ENCODE measurements at regions not wholly inside any gene's neighbourhood (a gene's known extent, or its start where the extent isn't known, plus 50 kb on each side); places are given as distances from the start of the nearest gene placed in this dataset.

- Histone ChIP-seq H3K79me2 (ENCODE audit: control insufficient read depth, insufficient read depth, low read length) (no peaks in the 10 kb centered on the region), H3K36me3 (ENCODE audit: control insufficient read depth, insufficient read depth, low read length) (no peaks in the 10 kb centered on the region), H4K8ac (ENCODE audit: low read depth, low read length) (no peak overlapping the region), H3K18ac (ENCODE audit: low read length) (no peak overlapping the region), H3K79me1 (ENCODE audit: low read length) (no peaks in the 10 kb centered on the region), H2BK120ac (ENCODE audit: low read depth, low read length) (no peak overlapping the region), H4K5ac (ENCODE audit: low read length) (no peak overlapping the region), H3K4ac (ENCODE audit: low read depth, low read length) (no peak overlapping the region), H3K4me2 (ENCODE audit: low read length) (no peak overlapping the region), H3K27ac (ENCODE audit: low read depth, low read length) (no peak overlapping the region), H3K4me3 (ENCODE audit: low read length) (no peak overlapping the region), H3K56ac (ENCODE audit: low read length) (no peak overlapping the region), H3K9ac (ENCODE audit: low read length) (no peak overlapping the region), H2BK5ac (ENCODE audit: low read length) (no peak overlapping the region), H3K27me3 (ENCODE audit: insufficient read depth, low read length, poor library complexity) (no peaks in the 10 kb centered on the region), H3K23ac (ENCODE audit: low read length) (no peak overlapping the region), H2AK5ac (ENCODE audit: low read length) (no peak overlapping the region), H2BK15ac (replicated peaks; ENCODE audit: low read depth) (no peak overlapping the region), H3K4me1 (ENCODE audit: control insufficient read depth, low read depth, low read length) (peaks cover 5% of the 10 kb centered on the region)
- DNase-seq = no peak
- no CpG with 5 or more reads among the region's 4 CpGs for WGBS (ENCODE audit: extremely low coverage, insufficient coverage, low lambda C conversion rate)
These were observed 157.5 kb upstream of the SLC24A5 start for GRCh38 chr15:47963265-47963664.

- Histone ChIP-seq H3K9ac (ENCODE audit: low read length) (no peak overlapping the region), H3K4me2 (ENCODE audit: low read length) (no peak overlapping the region), H3K56ac (ENCODE audit: low read length) (no peak overlapping the region), H3K36me3 (ENCODE audit: control insufficient read depth, insufficient read depth, low read length) (no peaks in the 10 kb centered on the region), H2AK5ac (ENCODE audit: low read length) (no peak overlapping the region), H3K4ac (ENCODE audit: low read depth, low read length) (no peak overlapping the region), H3K79me2 (ENCODE audit: control insufficient read depth, insufficient read depth, low read length) (no peaks in the 10 kb centered on the region), H3K4me1 (ENCODE audit: control insufficient read depth, low read depth, low read length) (peaks cover 9% of the 10 kb centered on the region), H3K27ac (ENCODE audit: low read depth, low read length) (no peak overlapping the region), H4K5ac (ENCODE audit: low read length) (no peak overlapping the region), H2BK120ac (ENCODE audit: low read depth, low read length) (no peak overlapping the region), H4K8ac (ENCODE audit: low read depth, low read length) (no peak overlapping the region), H3K27me3 (ENCODE audit: insufficient read depth, low read length, poor library complexity) (no peaks in the 10 kb centered on the region), H3K23ac (ENCODE audit: low read length) (no peak overlapping the region), H3K79me1 (ENCODE audit: low read length) (no peaks in the 10 kb centered on the region), H3K18ac (ENCODE audit: low read length) (no peak overlapping the region), H3K4me3 (ENCODE audit: low read length) (no peak overlapping the region), H2BK15ac (replicated peaks; ENCODE audit: low read depth) (no peak overlapping the region), H2BK5ac (ENCODE audit: low read length) (no peak overlapping the region)
- DNase-seq = no peak
- WGBS (ENCODE audit: extremely low coverage, insufficient coverage, low lambda C conversion rate) = no CpG with 5 or more reads among the region's 2 CpGs
These were observed 156.6 kb upstream of the SLC24A5 start for GRCh38 chr15:47964229-47964628.

- no peak overlapping the region for H2BK15ac ChIP-seq (replicated peaks; ENCODE audit: low read depth)
- no peak overlapping the region for H3K4me2 ChIP-seq (ENCODE audit: low read length)
- no peak overlapping the region for H2AK5ac ChIP-seq (ENCODE audit: low read length)
- no peaks in the 10 kb centered on the region for H3K79me1 ChIP-seq (ENCODE audit: low read length)
- H3K27me3 ChIP-seq (ENCODE audit: insufficient read depth, low read length, poor library complexity) = no peaks in the 10 kb centered on the region
- no peak overlapping the region for H2BK120ac ChIP-seq (ENCODE audit: low read depth, low read length)
- no peak overlapping the region for H3K4me3 ChIP-seq (ENCODE audit: low read length)
- WGBS (ENCODE audit: extremely low coverage, insufficient coverage, low lambda C conversion rate) = no CpG with 5 or more reads among the region's 4 CpGs
- H3K79me2 ChIP-seq (ENCODE audit: control insufficient read depth, insufficient read depth, low read length) = no peaks in the 10 kb centered on the region
- H2BK5ac ChIP-seq (ENCODE audit: low read length) = no peak overlapping the region
- no peaks in the 10 kb centered on the region for H3K36me3 ChIP-seq (ENCODE audit: control insufficient read depth, insufficient read depth, low read length)
- H3K23ac ChIP-seq (ENCODE audit: low read length) = no peak overlapping the region
- peaks cover 9% of the 10 kb centered on the region for H3K4me1 ChIP-seq (ENCODE audit: control insufficient read depth, low read depth, low read length)
- peak; percentile 51 for DNase-seq
- H3K27ac ChIP-seq (ENCODE audit: low read depth, low read length) = no peak overlapping the region
- no peak overlapping the region for H3K56ac ChIP-seq (ENCODE audit: low read length)
- H3K4ac ChIP-seq (ENCODE audit: low read depth, low read length) = no peak overlapping the region
- H4K8ac ChIP-seq (ENCODE audit: low read depth, low read length) = no peak overlapping the region
- H3K18ac ChIP-seq (ENCODE audit: low read length) = no peak overlapping the region
- no peak overlapping the region for H4K5ac ChIP-seq (ENCODE audit: low read length)
- H3K9ac ChIP-seq (ENCODE audit: low read length) = no peak overlapping the region
These were observed 155.5 kb upstream of the SLC24A5 start for GRCh38 chr15:47965297-47965696.

- H3K9ac ChIP-seq (ENCODE audit: low read length) = no peak overlapping the region
- H3K79me2 ChIP-seq (ENCODE audit: control insufficient read depth, insufficient read depth, low read length) = no peaks in the 10 kb centered on the region
- peaks cover 9% of the 10 kb centered on the region for H3K4me1 ChIP-seq (ENCODE audit: control insufficient read depth, low read depth, low read length)
- no peak overlapping the region for H3K27ac ChIP-seq (ENCODE audit: low read depth, low read length)
- H3K4me2 ChIP-seq (ENCODE audit: low read length) = no peak overlapping the region
- no peak overlapping the region for H3K23ac ChIP-seq (ENCODE audit: low read length)
- no peak overlapping the region for H4K5ac ChIP-seq (ENCODE audit: low read length)
- no peak overlapping the region for H3K56ac ChIP-seq (ENCODE audit: low read length)
- no peak overlapping the region for H3K4ac ChIP-seq (ENCODE audit: low read depth, low read length)
- H3K79me1 ChIP-seq (ENCODE audit: low read length) = no peaks in the 10 kb centered on the region
- no peak overlapping the region for H3K4me3 ChIP-seq (ENCODE audit: low read length)
- no peaks in the 10 kb centered on the region for H3K27me3 ChIP-seq (ENCODE audit: insufficient read depth, low read length, poor library complexity)
- no peaks in the 10 kb centered on the region for H3K36me3 ChIP-seq (ENCODE audit: control insufficient read depth, insufficient read depth, low read length)
- no peak overlapping the region for H4K8ac ChIP-seq (ENCODE audit: low read depth, low read length)
- WGBS (ENCODE audit: extremely low coverage, insufficient coverage, low lambda C conversion rate) = no CpG with 5 or more reads among the region's 1 CpG
- no peak overlapping the region for H2BK5ac ChIP-seq (ENCODE audit: low read length)
- H3K18ac ChIP-seq (ENCODE audit: low read length) = no peak overlapping the region
- no peak overlapping the region for H2BK15ac ChIP-seq (replicated peaks; ENCODE audit: low read depth)
- no peak overlapping the region for H2AK5ac ChIP-seq (ENCODE audit: low read length)
- DNase-seq = no peak
- no peak overlapping the region for H2BK120ac ChIP-seq (ENCODE audit: low read depth, low read length)
These were observed 152.2 kb upstream of the SLC24A5 start for GRCh38 chr15:47968593-47968992.

GRCh38 chr15:47971637-47972036 is 149.2 kb upstream of the SLC24A5 start:
- no peaks in the 10 kb centered on the region for H3K27me3 ChIP-seq (ENCODE audit: insufficient read depth, low read length, poor library complexity)
- no peak overlapping the region for H4K5ac ChIP-seq (ENCODE audit: low read length)
- no peak overlapping the region for H3K18ac ChIP-seq (ENCODE audit: low read length)
- no peak overlapping the region for H4K8ac ChIP-seq (ENCODE audit: low read depth, low read length)
- no peak overlapping the region for H2BK15ac ChIP-seq (replicated peaks; ENCODE audit: low read depth)
- no CpG with 5 or more reads among the region's 4 CpGs for WGBS (ENCODE audit: extremely low coverage, insufficient coverage, low lambda C conversion rate)
- peaks cover 4% of the 10 kb centered on the region for H3K4me1 ChIP-seq (ENCODE audit: control insufficient read depth, low read depth, low read length)
- H2BK120ac ChIP-seq (ENCODE audit: low read depth, low read length) = no peak overlapping the region
- H2BK5ac ChIP-seq (ENCODE audit: low read length) = no peak overlapping the region
- no peak overlapping the region for H3K4ac ChIP-seq (ENCODE audit: low read depth, low read length)
- H3K23ac ChIP-seq (ENCODE audit: low read length) = no peak overlapping the region
- H3K4me3 ChIP-seq (ENCODE audit: low read length) = no peak overlapping the region
- DNase-seq = no peak
- H3K36me3 ChIP-seq (ENCODE audit: control insufficient read depth, insufficient read depth, low read length) = no peaks in the 10 kb centered on the region
- no peaks in the 10 kb centered on the region for H3K79me1 ChIP-seq (ENCODE audit: low read length)
- H3K56ac ChIP-seq (ENCODE audit: low read length) = no peak overlapping the region
- H3K4me2 ChIP-seq (ENCODE audit: low read length) = no peak overlapping the region
- H2AK5ac ChIP-seq (ENCODE audit: low read length) = peak overlapping the region; percentile 16
- H3K27ac ChIP-seq (ENCODE audit: low read depth, low read length) = no peak overlapping the region
- H3K79me2 ChIP-seq (ENCODE audit: control insufficient read depth, insufficient read depth, low read length) = no peaks in the 10 kb centered on the region
- H3K9ac ChIP-seq (ENCODE audit: low read length) = no peak overlapping the region

- H3K18ac ChIP-seq (ENCODE audit: low read length) = no peak overlapping the region
- H4K8ac ChIP-seq (ENCODE audit: low read depth, low read length) = no peak overlapping the region
- no peaks in the 10 kb centered on the region for H3K36me3 ChIP-seq (ENCODE audit: control insufficient read depth, insufficient read depth, low read length)
- H3K4me1 ChIP-seq (ENCODE audit: control insufficient read depth, low read depth, low read length) = peaks cover 4% of the 10 kb centered on the region
- no peak overlapping the region for H3K56ac ChIP-seq (ENCODE audit: low read length)
- no peak overlapping the region for H3K23ac ChIP-seq (ENCODE audit: low read length)
- no CpG with 5 or more reads among the region's 3 CpGs for WGBS (ENCODE audit: extremely low coverage, insufficient coverage, low lambda C conversion rate)
- H3K79me2 ChIP-seq (ENCODE audit: control insufficient read depth, insufficient read depth, low read length) = no peaks in the 10 kb centered on the region
- H3K27ac ChIP-seq (ENCODE audit: low read depth, low read length) = no peak overlapping the region
- H2BK120ac ChIP-seq (ENCODE audit: low read depth, low read length) = no peak overlapping the region
- peak overlapping the region; percentile 27 for H3K4ac ChIP-seq (ENCODE audit: low read depth, low read length)
- H3K27me3 ChIP-seq (ENCODE audit: insufficient read depth, low read length, poor library complexity) = no peaks in the 10 kb centered on the region
- H2BK5ac ChIP-seq (ENCODE audit: low read length) = no peak overlapping the region
- no peak overlapping the region for H3K4me2 ChIP-seq (ENCODE audit: low read length)
- DNase-seq = peak; percentile 59
- H2AK5ac ChIP-seq (ENCODE audit: low read length) = no peak overlapping the region
- no peak overlapping the region for H2BK15ac ChIP-seq (replicated peaks; ENCODE audit: low read depth)
- H3K4me3 ChIP-seq (ENCODE audit: low read length) = no peak overlapping the region
- no peak overlapping the region for H3K9ac ChIP-seq (ENCODE audit: low read length)
- no peaks in the 10 kb centered on the region for H3K79me1 ChIP-seq (ENCODE audit: low read length)
- no peak overlapping the region for H4K5ac ChIP-seq (ENCODE audit: low read length)
These were observed 148.1 kb upstream of the SLC24A5 start for GRCh38 chr15:47972738-47973137.
